ENCODE measurements at regions not wholly inside any gene's neighbourhood (a gene's known extent, or its start where the extent isn't known, plus 50 kb on each side); places are given as distances from the start of the nearest gene placed in this dataset.

- no peak for DNase-seq
These were observed 228.7 kb downstream of the REEP3 start for GRCh38 chr10:63749915-63750314.

GRCh38 chr10:63751836-63752235, 230.6 kb downstream of the REEP3 start:
- DNase-seq = no peak

- no peak for DNase-seq
These were observed 231.1 kb downstream of the REEP3 start for GRCh38 chr10:63752318-63752717.

- no peak for DNase-seq
These were observed 232.6 kb downstream of the REEP3 start for GRCh38 chr10:63753808-63754207.

GRCh38 chr10:63755441-63755840, 234.2 kb downstream of the REEP3 start:
- no peak for DNase-seq

GRCh38 chr10:63757067-63757466, 235.9 kb downstream of the REEP3 start:
- DNase-seq = no peak

- DNase-seq = no peak
These were observed 236.9 kb downstream of the REEP3 start for GRCh38 chr10:63758080-63758479.

- DNase-seq = no peak
These were observed 238.1 kb downstream of the REEP3 start for GRCh38 chr10:63759335-63759734.

GRCh38 chr10:63760034-63760707, 239.0 kb downstream of the REEP3 start:
- DNase-seq = no peak

- DNase-seq = no peak
These were observed 239.5 kb downstream of the REEP3 start for GRCh38 chr10:63760708-63761047.

GRCh38 chr10:63761243-63761642, 240.0 kb downstream of the REEP3 start:
- no peak for DNase-seq

GRCh38 chr10:63763744-63764143, 242.5 kb downstream of the REEP3 start:
- DNase-seq = no peak

- no peak for DNase-seq
These were observed 243.9 kb downstream of the REEP3 start for GRCh38 chr10:63765126-63765525.

- no peak for DNase-seq
These were observed 245.5 kb downstream of the REEP3 start for GRCh38 chr10:63766745-63767137.

GRCh38 chr10:63767138-63767801, 246.1 kb downstream of the REEP3 start:
- DNase-seq = no peak

GRCh38 chr10:63769367-63769766, 248.2 kb downstream of the REEP3 start:
- no peak for DNase-seq

- no peak for DNase-seq
These were observed 249.3 kb downstream of the REEP3 start for GRCh38 chr10:63770523-63770922.

GRCh38 chr10:63772491-63772890, 251.3 kb downstream of the REEP3 start:
- no peak for DNase-seq

- no peak for DNase-seq
These were observed 251.9 kb downstream of the REEP3 start for GRCh38 chr10:63773106-63773505.

- no peak for DNase-seq
These were observed 252.8 kb downstream of the REEP3 start for GRCh38 chr10:63773962-63774361.

GRCh38 chr10:63780101-63780500, 258.9 kb downstream of the REEP3 start:
- no peak for DNase-seq

GRCh38 chr10:63781226-63781625, 260.0 kb downstream of the REEP3 start:
- no peak for DNase-seq

GRCh38 chr10:63783882-63784281, 262.7 kb downstream of the REEP3 start:
- DNase-seq = no peak

- no peak for DNase-seq
These were observed 267.1 kb downstream of the REEP3 start for GRCh38 chr10:63788152-63788821.

All from stimulated activated CD4-positive, alpha-beta T cell treated with anti-CD3 and anti-CD28 coated beads, Interleukin-12 subunit alpha, Interleukin-12 subunit beta, amount 100 ng/mL, for 4 hours (primary cell).